HFFc6 (cell line): ENCODE measurements at regions not wholly inside any gene's neighbourhood (a gene's known extent, or its start where the extent isn't known, plus 50 kb on each side); places are given as distances from the start of the nearest gene placed in this dataset.

Experiments
- DNase-seq: peaks from one replicate; pipeline ENCODE4 v3.0.0-alpha.2; 2018
- H3K27ac Mint-ChIP-seq: 2 replicates; pipeline ENCODE4 v1.8.0; 2020; ENCODE audit warnings: mild to moderate bottlenecking, mixed read lengths
- H3K27me3 Mint-ChIP-seq: 2 replicates; pipeline ENCODE4 v1.8.0; 2021; ENCODE audit warnings: mild to moderate bottlenecking, moderate library complexity, mixed read lengths; ENCODE audit not compliant: insufficient read depth
- H3K36me3 Mint-ChIP-seq: 2 replicates; pipeline ENCODE4 v1.8.0; 2021; ENCODE audit warnings: low read depth, mixed read lengths
- H3K4me1 Mint-ChIP-seq: 2 replicates; pipeline ENCODE4 v1.8.0; 2020; ENCODE audit warnings: low read depth, mixed read lengths
- H3K4me3 Mint-ChIP-seq: 2 replicates; pipeline ENCODE4 v1.8.0; 2020; ENCODE audit warnings: mild to moderate bottlenecking, moderate library complexity, mixed read lengths
- H3K9me3 Mint-ChIP-seq: 2 replicates; pipeline ENCODE4 v1.8.0; 2020; ENCODE audit warnings: mild to moderate bottlenecking, mixed read lengths
- TF ChIP-seq, protein P1 (sequence below): fragments of 200-600 bp; sonication (generic); IDR thresholded peaks from 2 replicates; pipeline ENCODE4 v1.5.0; 2021; ENCODE audit warnings: antibody characterized with exemption, mild to moderate bottlenecking

GRCh38 chr1:181351740-181352139 lies 131.6 kb upstream of the CACNA1E start:
- Mint-ChIP-seq H3K27me3 (peaks cover 8% of the 10 kb centered on the region), H3K9me3 (no peaks in the 10 kb centered on the region), H3K4me1 (no peaks in the 10 kb centered on the region), H3K36me3 (no peaks in the 10 kb centered on the region), H3K4me3 (no peak overlapping the region), H3K27ac (no peak overlapping the region)
- TF ChIP-seq, protein P1, sequence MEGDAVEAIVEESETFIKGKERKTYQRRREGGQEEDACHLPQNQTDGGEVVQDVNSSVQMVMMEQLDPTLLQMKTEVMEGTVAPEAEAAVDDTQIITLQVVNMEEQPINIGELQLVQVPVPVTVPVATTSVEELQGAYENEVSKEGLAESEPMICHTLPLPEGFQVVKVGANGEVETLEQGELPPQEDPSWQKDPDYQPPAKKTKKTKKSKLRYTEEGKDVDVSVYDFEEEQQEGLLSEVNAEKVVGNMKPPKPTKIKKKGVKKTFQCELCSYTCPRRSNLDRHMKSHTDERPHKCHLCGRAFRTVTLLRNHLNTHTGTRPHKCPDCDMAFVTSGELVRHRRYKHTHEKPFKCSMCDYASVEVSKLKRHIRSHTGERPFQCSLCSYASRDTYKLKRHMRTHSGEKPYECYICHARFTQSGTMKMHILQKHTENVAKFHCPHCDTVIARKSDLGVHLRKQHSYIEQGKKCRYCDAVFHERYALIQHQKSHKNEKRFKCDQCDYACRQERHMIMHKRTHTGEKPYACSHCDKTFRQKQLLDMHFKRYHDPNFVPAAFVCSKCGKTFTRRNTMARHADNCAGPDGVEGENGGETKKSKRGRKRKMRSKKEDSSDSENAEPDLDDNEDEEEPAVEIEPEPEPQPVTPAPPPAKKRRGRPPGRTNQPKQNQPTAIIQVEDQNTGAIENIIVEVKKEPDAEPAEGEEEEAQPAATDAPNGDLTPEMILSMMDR = no peak
- no peak for DNase-seq

GRCh38 chr1:181352695-181353094 lies 130.6 kb upstream of the CACNA1E start:
- Mint-ChIP-seq H3K36me3 (no peaks in the 10 kb centered on the region), H3K4me1 (no peaks in the 10 kb centered on the region), H3K27me3 (peaks cover 2% of the 10 kb centered on the region), H3K4me3 (no peak overlapping the region), H3K9me3 (no peaks in the 10 kb centered on the region), H3K27ac (no peak overlapping the region)
- no peak for DNase-seq
- TF ChIP-seq, protein P1 = no peak

- Mint-ChIP-seq H3K4me3 (no peak overlapping the region), H3K27ac (no peak overlapping the region), H3K9me3 (no peaks in the 10 kb centered on the region), H3K36me3 (no peaks in the 10 kb centered on the region), H3K27me3 (no peaks in the 10 kb centered on the region; the same call in 1 of the 2 replicates), H3K4me1 (no peaks in the 10 kb centered on the region)
- DNase-seq = no peak
- TF ChIP-seq, protein P1 = no peak
These were observed 129.8 kb upstream of the CACNA1E start for GRCh38 chr1:181353526-181353925.

- TF ChIP-seq, protein P1 = no peak
- H3K27ac Mint-ChIP-seq = no peak overlapping the region
- H3K4me1 Mint-ChIP-seq = no peaks in the 10 kb centered on the region
- no peak overlapping the region for H3K4me3 Mint-ChIP-seq
- no peaks in the 10 kb centered on the region for H3K9me3 Mint-ChIP-seq
- H3K36me3 Mint-ChIP-seq = no peaks in the 10 kb centered on the region
- DNase-seq = no peak
- peaks cover 1% of the 10 kb centered on the region for H3K27me3 Mint-ChIP-seq
These were observed 128.5 kb upstream of the CACNA1E start for GRCh38 chr1:181354865-181355264.

DNA sequence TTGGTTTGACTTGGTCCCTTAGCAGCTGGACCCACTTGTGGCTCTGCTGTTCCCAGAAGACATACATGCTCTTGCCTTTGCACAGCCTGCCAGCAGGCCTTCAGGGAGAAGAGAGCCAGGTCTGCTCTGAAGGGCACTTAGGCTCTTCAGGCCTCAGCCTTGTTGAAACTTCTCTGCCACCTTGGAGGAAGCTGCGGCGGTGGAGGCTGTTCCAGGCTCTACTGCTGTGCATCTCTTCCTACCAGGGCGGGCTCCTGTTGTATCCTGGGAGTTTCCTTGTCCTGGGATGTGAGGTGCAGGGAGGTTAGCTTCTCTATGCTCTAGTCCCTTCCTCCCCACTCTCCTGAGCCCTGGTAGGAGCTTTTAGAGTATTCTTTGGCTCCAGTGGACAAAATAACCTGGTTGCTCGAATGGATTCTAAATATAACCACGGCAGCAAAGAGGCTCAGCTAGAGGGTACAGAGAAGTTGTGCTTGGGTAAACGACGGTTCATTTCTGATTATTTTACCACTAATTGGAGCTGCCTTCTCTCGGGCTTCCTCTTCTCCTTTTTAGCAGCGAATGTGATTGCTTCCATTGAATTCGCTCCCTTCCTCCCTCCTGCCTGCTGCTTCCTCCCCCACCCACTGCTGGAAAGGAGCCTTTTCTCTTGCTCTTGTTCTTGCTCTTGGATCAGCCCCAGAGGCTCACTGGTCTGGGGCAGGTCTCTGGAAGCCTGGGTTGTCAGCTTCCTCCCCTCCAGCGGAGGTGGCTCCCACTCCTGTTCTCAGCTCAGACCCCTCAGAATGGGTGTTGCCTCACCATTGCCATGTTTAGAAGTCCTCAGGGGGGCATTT lies 126.6 kb upstream of the CACNA1E start:
- Mint-ChIP-seq H3K4me1 (no peaks in the 10 kb centered on the region), H3K27ac (no peak overlapping the region), H3K4me3 (no peak overlapping the region), H3K27me3 (peaks cover 1% of the 10 kb centered on the region; the same call in 1 of the 2 replicates), H3K36me3 (no peaks in the 10 kb centered on the region), H3K9me3 (no peaks in the 10 kb centered on the region)
- no peak for DNase-seq
- TF ChIP-seq, protein P1 = no peak
